Neural progenitor cell (in vitro differentiated cells): ENCODE measurements at regions not wholly inside any gene's neighbourhood (a gene's known extent, or its start where the extent isn't known, plus 50 kb on each side); places are given as distances from the start of the nearest gene placed in this dataset.
"Not testable (repeated sequence)": the region's sequence is repeated elsewhere in the genome, so short reads cannot be mapped to it uniquely, and the experiment has no call there.

Source experiments
- EZH2phosphoT487 ChIP-seq: fragments of 200-600 bp; sonication (generic); IDR thresholded peaks from 2 replicates; pipeline ENCODE4 v1.6.1; 2017; ENCODE audit warnings: antibody characterized with exemption
- TF ChIP-seq, protein P1 (sequence below): fragments of 200-600 bp; sonication (generic); IDR thresholded peaks from 2 replicates; pipeline ENCODE4 v1.5.1; 2017; ENCODE audit warnings: antibody characterized with exemption, mild to moderate bottlenecking

DNA sequence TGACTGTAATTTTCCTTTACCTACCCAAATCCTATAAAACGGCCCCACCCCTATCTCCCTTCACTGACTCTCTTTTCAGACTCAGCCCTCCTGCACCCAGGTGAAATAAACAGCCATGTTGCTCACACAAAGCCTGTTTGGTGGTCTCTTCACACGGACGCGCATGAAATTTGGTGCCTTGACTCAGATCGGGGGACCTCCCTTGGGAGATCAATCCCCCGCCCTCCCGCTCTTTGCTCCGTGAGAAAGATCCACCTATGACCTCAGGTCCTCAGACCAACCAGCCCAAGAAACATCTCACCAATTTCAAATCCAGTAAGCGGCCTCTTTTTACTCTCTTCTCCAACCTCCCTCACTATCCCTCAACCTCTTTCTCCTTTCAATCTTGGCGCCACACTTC is 1344.7 kb upstream of the GOT2 start:
- TF ChIP-seq, protein P1, sequence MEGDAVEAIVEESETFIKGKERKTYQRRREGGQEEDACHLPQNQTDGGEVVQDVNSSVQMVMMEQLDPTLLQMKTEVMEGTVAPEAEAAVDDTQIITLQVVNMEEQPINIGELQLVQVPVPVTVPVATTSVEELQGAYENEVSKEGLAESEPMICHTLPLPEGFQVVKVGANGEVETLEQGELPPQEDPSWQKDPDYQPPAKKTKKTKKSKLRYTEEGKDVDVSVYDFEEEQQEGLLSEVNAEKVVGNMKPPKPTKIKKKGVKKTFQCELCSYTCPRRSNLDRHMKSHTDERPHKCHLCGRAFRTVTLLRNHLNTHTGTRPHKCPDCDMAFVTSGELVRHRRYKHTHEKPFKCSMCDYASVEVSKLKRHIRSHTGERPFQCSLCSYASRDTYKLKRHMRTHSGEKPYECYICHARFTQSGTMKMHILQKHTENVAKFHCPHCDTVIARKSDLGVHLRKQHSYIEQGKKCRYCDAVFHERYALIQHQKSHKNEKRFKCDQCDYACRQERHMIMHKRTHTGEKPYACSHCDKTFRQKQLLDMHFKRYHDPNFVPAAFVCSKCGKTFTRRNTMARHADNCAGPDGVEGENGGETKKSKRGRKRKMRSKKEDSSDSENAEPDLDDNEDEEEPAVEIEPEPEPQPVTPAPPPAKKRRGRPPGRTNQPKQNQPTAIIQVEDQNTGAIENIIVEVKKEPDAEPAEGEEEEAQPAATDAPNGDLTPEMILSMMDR: not testable (repeated sequence)
- TF ChIP-seq EZH2phosphoT487: not testable (repeated sequence)
